HL-60 (cell line): ENCODE measurements at regions not wholly inside any gene's neighbourhood (a gene's known extent, or its start where the extent isn't known, plus 50 kb on each side); places are given as distances from the start of the nearest gene placed in this dataset.

ENCODE experiments used
- GABPA ChIP-seq: IDR thresholded peaks from 2 replicates; pipeline ENCODE4 v1.6.1; 2012; ENCODE audit warnings: low read depth
- POLR2AphosphoS5 ChIP-seq: IDR thresholded peaks from 2 replicates; pipeline ENCODE4 v1.6.1; 2012; ENCODE audit warnings: low read depth
- TF ChIP-seq, protein P1 (sequence below): IDR thresholded peaks from one replicate; pipeline ENCODE4 v1.5.1; 2011; ENCODE audit warnings: low read length, control low read depth, inconsistent platforms; ENCODE audit not compliant: insufficient read depth

DNA sequence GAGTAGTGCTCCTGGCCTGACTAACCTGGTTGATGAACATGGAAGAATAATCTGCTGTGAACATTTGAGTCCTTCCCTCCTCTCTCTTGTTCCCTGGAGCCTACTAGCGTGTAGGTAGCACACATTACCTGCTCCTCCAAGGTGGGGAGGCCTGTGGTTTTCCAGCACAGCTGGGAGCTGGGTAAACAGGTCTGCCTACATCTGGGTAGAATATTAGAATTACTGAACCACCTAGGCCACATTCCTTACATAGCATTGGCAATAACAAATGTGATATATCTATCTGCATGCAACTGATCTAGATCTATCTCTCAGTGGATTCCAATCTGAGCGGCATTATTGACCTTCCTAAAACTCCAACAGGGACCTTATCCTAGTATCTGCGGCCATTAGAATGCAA, 151.0 kb upstream of the ZNF366 start:
- TF ChIP-seq, protein P1, sequence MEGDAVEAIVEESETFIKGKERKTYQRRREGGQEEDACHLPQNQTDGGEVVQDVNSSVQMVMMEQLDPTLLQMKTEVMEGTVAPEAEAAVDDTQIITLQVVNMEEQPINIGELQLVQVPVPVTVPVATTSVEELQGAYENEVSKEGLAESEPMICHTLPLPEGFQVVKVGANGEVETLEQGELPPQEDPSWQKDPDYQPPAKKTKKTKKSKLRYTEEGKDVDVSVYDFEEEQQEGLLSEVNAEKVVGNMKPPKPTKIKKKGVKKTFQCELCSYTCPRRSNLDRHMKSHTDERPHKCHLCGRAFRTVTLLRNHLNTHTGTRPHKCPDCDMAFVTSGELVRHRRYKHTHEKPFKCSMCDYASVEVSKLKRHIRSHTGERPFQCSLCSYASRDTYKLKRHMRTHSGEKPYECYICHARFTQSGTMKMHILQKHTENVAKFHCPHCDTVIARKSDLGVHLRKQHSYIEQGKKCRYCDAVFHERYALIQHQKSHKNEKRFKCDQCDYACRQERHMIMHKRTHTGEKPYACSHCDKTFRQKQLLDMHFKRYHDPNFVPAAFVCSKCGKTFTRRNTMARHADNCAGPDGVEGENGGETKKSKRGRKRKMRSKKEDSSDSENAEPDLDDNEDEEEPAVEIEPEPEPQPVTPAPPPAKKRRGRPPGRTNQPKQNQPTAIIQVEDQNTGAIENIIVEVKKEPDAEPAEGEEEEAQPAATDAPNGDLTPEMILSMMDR: no peak
- TF ChIP-seq GABPA (no peak), POLR2AphosphoS5 (no peak)
